ENCODE measurements at regions not wholly inside any gene's neighbourhood (a gene's known extent, or its start where the extent isn't known, plus 50 kb on each side); places are given as distances from the start of the nearest gene placed in this dataset.

DNA sequence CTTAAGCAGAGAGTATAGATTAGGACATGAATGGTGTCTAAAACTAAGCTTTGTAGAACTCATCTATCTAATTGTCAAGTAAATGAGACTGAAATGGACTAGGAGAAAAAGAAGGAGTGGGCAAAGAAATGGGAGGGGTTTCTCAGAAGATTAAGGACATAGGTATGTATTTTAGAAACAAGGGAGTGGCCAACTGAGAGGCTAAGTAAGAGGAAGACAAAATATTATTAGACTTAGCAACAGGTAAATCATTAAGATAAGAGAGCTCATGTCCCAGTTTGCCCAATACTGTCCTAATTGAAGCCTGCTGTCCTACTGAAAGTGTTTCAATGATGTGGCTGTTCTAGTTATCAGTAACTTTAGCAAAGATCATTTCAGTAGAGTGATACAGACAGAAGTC lies 171.4 kb downstream of the KITLG start:
- intact Hi-C loops (cut with DNase I), result no loop called here
- ATAC-seq (ENCODE audit: low FRiP score), result no peak

DNA sequence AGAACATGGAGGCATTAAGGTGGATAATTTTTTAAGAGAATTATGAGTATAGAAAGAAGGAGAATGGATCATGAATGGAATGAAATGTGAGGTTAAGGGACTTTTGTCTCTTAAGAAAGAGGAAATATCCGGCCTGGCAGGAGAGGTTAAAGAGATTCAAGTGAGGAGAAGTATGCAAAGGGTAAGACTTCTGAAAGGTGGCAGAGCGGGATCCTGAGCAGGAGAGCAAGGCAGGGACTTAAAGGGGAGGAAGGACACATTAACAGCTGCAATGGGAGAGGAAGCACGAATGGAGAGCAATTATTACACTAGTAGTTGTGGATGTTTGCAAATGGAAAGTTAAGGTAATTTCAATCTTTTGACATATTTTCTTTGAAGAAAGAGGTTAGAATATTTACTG lies 171.0 kb downstream of the KITLG start:
- WGBS, 2 donors, result 82 to 90% methylated on average over 3 of the region's 3 CpGs
- no peak overlapping the region for H3K27ac ChIP-seq (ENCODE audit: low read depth in 1 of 2, low read length in 2 of 2)
- DNase-seq, result no peak
- no peaks in the 10 kb centered on the region for H3K4me1 ChIP-seq (ENCODE audit: control insufficient read depth in 1 of 2, insufficient read depth in 2 of 2, low read length in 2 of 2)
- no peak for ATAC-seq (ENCODE audit: low FRiP score)
- no peaks in the 10 kb centered on the region for H3K36me3 ChIP-seq (ENCODE audit: control insufficient read depth in 1 of 2, insufficient read depth in 2 of 2, low read length in 1 of 2)
- H3K9me3 ChIP-seq (ENCODE audit: control insufficient read depth, low read length), result no peaks in the 10 kb centered on the region
- no peak overlapping the region for H3K4me3 ChIP-seq (ENCODE audit: low read length in 2 of 2)
- intact Hi-C loops (cut with DNase I), result no loop called here
- no peaks in the 10 kb centered on the region for H3K27me3 ChIP-seq (ENCODE audit: control insufficient read depth in 1 of 2, insufficient read depth in 2 of 2, low read length in 1 of 2)

More for the DNA sequence above, 171.4 kb downstream of the KITLG start:
- DNase-seq, result no peak
- no peaks in the 10 kb centered on the region for H3K27me3 ChIP-seq (ENCODE audit: control insufficient read depth in 1 of 2, insufficient read depth in 2 of 2, low read length in 1 of 2)
- no peak overlapping the region for H3K4me3 ChIP-seq (ENCODE audit: low read length in 2 of 2)
- H3K27ac ChIP-seq (ENCODE audit: low read depth in 1 of 2, low read length in 2 of 2), result no peak overlapping the region
- no peaks in the 10 kb centered on the region for H3K4me1 ChIP-seq (ENCODE audit: control insufficient read depth in 1 of 2, insufficient read depth in 2 of 2, low read length in 2 of 2)
- H3K9me3 ChIP-seq (ENCODE audit: control insufficient read depth, low read length), result no peaks in the 10 kb centered on the region
- H3K36me3 ChIP-seq (ENCODE audit: control insufficient read depth in 1 of 2, insufficient read depth in 2 of 2, low read length in 1 of 2), result no peaks in the 10 kb centered on the region

DNA sequence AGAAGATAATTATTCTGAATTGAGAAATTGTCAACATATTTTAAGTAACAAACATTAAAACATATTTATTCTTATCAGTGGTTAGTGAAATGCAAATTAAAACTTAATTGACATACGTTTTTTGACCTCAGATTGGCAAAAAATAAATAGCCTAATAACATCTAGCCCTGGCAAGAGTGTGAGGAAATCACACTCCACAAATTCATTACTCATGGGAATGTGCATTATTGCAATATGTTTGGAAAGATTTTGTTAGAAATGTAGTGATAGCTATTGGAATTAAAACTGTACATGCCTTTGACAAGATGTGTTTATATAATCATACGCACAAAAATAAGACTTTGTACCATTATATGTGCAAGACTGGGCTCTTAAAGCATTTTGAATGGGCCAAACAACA lies 168.6 kb downstream of the KITLG start:
- DNase-seq, result no peak
- ATAC-seq (ENCODE audit: low FRiP score), result no peak
- Histone ChIP-seq H3K36me3 (ENCODE audit: control insufficient read depth in 1 of 2, insufficient read depth in 2 of 2, low read length in 1 of 2) (no peaks in the 10 kb centered on the region), H3K4me1 (ENCODE audit: control insufficient read depth in 1 of 2, insufficient read depth in 2 of 2, low read length in 2 of 2) (no peaks in the 10 kb centered on the region), H3K4me3 (ENCODE audit: low read length in 2 of 2) (no peak overlapping the region), H3K27ac (ENCODE audit: low read depth in 1 of 2, low read length in 2 of 2) (no peak overlapping the region), H3K9me3 (ENCODE audit: control insufficient read depth, low read length) (no peaks in the 10 kb centered on the region), H3K27me3 (ENCODE audit: control insufficient read depth in 1 of 2, insufficient read depth in 2 of 2, low read length in 1 of 2) (no peaks in the 10 kb centered on the region)
- intact Hi-C loops (cut with DNase I), result no loop called here
- 71 to 78% methylated on average over 2 of the region's 2 CpGs for WGBS, 2 donors

DNA sequence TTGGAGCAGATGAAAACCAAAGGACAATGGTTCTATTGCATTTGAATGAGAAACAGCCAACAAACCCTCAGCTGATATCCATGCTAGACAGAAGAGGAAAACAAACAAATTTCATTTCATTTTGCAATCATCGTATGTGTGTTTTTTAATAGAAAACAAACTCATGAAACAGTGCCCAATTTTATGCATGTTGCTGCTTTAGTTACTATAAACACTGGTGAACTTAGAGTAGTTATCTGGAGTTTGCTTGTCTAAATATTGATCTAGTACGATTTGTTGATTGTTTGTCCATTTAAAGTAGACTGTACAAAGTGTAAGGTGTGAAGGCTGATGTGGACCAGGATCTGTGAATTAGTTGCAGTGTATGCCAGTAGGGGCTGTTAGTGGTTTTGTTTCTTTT lies 166.6 kb downstream of the KITLG start:
- Histone ChIP-seq H3K4me3 (ENCODE audit: low read length in 2 of 2) (no peak overlapping the region), H3K27me3 (ENCODE audit: control insufficient read depth in 1 of 2, insufficient read depth in 2 of 2, low read length in 1 of 2) (no peaks in the 10 kb centered on the region), H3K9me3 (ENCODE audit: control insufficient read depth, low read length) (no peaks in the 10 kb centered on the region), H3K4me1 (ENCODE audit: control insufficient read depth in 1 of 2, insufficient read depth in 2 of 2, low read length in 2 of 2) (no peaks in the 10 kb centered on the region), H3K36me3 (ENCODE audit: control insufficient read depth in 1 of 2, insufficient read depth in 2 of 2, low read length in 1 of 2) (no peaks in the 10 kb centered on the region), H3K27ac (ENCODE audit: low read depth in 1 of 2, low read length in 2 of 2) (no peak overlapping the region)
- intact Hi-C loops (cut with DNase I), result no loop called here
- no peak for DNase-seq
- no peak for ATAC-seq (ENCODE audit: low FRiP score)
- WGBS, 2 donors, result 68 to 69% methylated on average over 2 of the region's 2 CpGs

DNA sequence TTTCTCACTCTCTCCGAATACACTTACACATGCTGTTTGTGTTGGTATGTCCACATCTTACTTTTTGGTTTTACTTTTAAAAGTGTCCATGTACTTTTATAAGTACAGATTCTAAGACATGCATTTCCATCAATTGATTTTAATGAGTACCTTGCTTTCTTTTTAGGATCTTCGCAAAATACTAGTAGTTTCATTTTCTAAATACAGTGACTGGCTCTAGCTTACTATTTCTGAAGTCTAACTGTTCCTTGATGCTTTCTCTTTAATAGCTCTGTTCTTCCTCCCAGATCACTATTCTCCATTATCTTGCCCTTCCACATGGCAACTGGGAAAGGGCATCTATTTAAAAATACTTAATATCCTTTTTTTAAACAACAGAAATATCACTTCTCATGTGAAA lies 164.1 kb downstream of the KITLG start:
- no peaks in the 10 kb centered on the region for H3K9me3 ChIP-seq (ENCODE audit: control insufficient read depth, low read length)
- H3K27ac ChIP-seq (ENCODE audit: low read depth in 1 of 2, low read length in 2 of 2), result no peak overlapping the region
- H3K27me3 ChIP-seq (ENCODE audit: control insufficient read depth in 1 of 2, insufficient read depth in 2 of 2, low read length in 1 of 2), result no peaks in the 10 kb centered on the region
- H3K4me3 ChIP-seq (ENCODE audit: low read length in 2 of 2), result no peak overlapping the region
- intact Hi-C loops (cut with DNase I), result no loop called here
- no peaks in the 10 kb centered on the region for H3K36me3 ChIP-seq (ENCODE audit: control insufficient read depth in 1 of 2, insufficient read depth in 2 of 2, low read length in 1 of 2)
- DNase-seq (no peak), ATAC-seq (ENCODE audit: low FRiP score) (no peak)
- H3K4me1 ChIP-seq (ENCODE audit: control insufficient read depth in 1 of 2, insufficient read depth in 2 of 2, low read length in 2 of 2), result no peaks in the 10 kb centered on the region
- 85 to 90% methylated on average over 2 of the region's 2 CpGs for WGBS, 2 donors

DNA sequence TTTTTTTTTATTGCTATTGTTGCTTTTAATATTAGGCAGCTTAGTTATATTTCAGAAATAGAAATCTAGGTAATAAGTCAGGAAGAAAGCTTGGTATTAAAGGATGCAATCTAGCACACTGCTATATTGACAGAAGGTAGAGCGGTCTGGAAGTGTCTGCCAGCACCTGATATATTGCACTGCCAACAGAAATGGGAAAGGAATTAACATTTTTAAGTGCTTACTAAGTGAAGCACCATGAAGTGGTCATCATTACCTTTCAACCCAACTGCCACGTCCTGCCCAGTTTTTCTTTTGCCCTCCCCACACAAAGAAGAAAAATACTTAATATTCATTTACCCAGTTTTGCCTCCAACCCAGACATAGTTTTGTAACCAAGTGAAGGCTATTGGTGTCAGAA lies 163.5 kb downstream of the KITLG start:
- ATAC-seq (ENCODE audit: low FRiP score), result no peak
- WGBS, 2 donors, result 70 to 79% methylated on average over 2 of the region's 2 CpGs
- Histone ChIP-seq H3K9me3 (ENCODE audit: control insufficient read depth, low read length) (no peaks in the 10 kb centered on the region), H3K27ac (ENCODE audit: low read depth in 1 of 2, low read length in 2 of 2) (no peak overlapping the region), H3K4me1 (ENCODE audit: control insufficient read depth in 1 of 2, insufficient read depth in 2 of 2, low read length in 2 of 2) (no peaks in the 10 kb centered on the region), H3K36me3 (ENCODE audit: control insufficient read depth in 1 of 2, insufficient read depth in 2 of 2, low read length in 1 of 2) (no peaks in the 10 kb centered on the region), H3K27me3 (ENCODE audit: control insufficient read depth in 1 of 2, insufficient read depth in 2 of 2, low read length in 1 of 2) (no peaks in the 10 kb centered on the region), H3K4me3 (ENCODE audit: low read length in 2 of 2) (no peak overlapping the region)
- DNase-seq, result no peak
- intact Hi-C loops (cut with DNase I), result no loop called here

DNA sequence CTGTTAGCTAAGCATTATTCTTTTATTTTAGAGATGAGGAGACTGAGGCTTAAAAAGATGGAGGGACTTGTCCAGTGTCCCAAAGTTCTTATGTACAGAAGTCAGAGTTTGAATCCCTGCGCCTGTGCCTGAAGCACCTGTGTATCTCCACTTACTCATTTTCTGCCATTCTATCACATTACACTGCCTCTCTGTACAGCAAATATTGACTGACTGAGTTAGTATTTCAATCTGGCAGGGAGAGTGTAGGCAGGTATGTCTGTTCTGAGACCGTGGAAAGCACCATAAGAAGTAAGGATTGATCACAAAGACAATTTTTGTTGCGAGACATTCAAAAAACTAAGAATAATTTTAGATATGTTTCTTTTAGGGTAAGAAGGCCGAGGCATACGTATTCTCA lies 162.7 kb downstream of the KITLG start:
- Histone ChIP-seq H3K4me1 (ENCODE audit: control insufficient read depth in 1 of 2, insufficient read depth in 2 of 2, low read length in 2 of 2) (no peaks in the 10 kb centered on the region), H3K27me3 (ENCODE audit: control insufficient read depth in 1 of 2, insufficient read depth in 2 of 2, low read length in 1 of 2) (no peaks in the 10 kb centered on the region), H3K36me3 (ENCODE audit: control insufficient read depth in 1 of 2, insufficient read depth in 2 of 2, low read length in 1 of 2) (no peaks in the 10 kb centered on the region), H3K4me3 (ENCODE audit: low read length in 2 of 2) (no peak overlapping the region), H3K27ac (ENCODE audit: low read depth in 1 of 2, low read length in 2 of 2) (no peak overlapping the region), H3K9me3 (ENCODE audit: control insufficient read depth, low read length) (no peaks in the 10 kb centered on the region)
- ATAC-seq (ENCODE audit: low FRiP score) (no peak), DNase-seq (no peak)
- WGBS, 2 donors, result 66 to 71% methylated on average over 5 of the region's 5 CpGs
- intact Hi-C loops (cut with DNase I), result no loop called here

DNA sequence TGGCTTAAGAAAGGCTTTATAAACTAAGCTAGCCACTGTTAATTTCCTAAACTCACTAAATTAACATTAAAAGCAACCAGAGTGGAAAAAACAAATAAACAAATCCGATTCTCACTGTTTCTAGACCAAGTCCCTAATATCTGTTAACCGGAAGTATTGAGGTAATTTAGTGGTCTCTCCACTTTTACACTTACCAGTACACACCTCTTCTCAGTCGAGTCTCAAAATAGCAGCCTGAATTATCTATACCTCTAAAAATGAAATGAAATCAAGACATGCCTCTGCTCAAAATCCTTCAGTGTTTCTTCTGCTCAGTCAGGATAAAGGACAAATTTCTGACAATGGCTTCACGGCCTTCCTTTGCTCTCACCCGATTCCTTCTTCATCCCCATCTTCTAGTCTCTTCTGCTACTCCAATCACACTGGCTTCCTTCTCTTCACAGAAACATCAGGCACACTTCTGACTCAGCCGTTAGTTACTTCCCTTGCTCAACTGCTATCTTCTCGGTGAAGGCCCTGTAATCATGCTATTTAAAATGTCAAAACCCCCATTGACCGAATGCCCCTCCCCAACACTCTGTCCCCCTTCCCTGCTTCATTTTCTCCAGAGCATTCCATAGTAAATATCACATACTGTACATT lies 161.3 kb downstream of the KITLG start:
- no peaks in the 10 kb centered on the region for H3K4me1 ChIP-seq (ENCODE audit: control insufficient read depth in 1 of 2, insufficient read depth in 2 of 2, low read length in 2 of 2)
- DNase-seq (no peak), ATAC-seq (ENCODE audit: low FRiP score) (no peak)
- intact Hi-C loops (cut with DNase I), result no loop called here
- H3K27me3 ChIP-seq (ENCODE audit: control insufficient read depth in 1 of 2, insufficient read depth in 2 of 2, low read length in 1 of 2), result no peaks in the 10 kb centered on the region
- H3K4me3 ChIP-seq (ENCODE audit: low read length in 2 of 2), result no peak overlapping the region
- 86 to 88% methylated on average over 8 of the region's 8 CpGs for WGBS, 2 donors
- no peaks in the 10 kb centered on the region for H3K9me3 ChIP-seq (ENCODE audit: control insufficient read depth, low read length)
- no peak overlapping the region for H3K27ac ChIP-seq (ENCODE audit: low read depth in 1 of 2, low read length in 2 of 2)
- H3K36me3 ChIP-seq (ENCODE audit: control insufficient read depth in 1 of 2, insufficient read depth in 2 of 2, low read length in 1 of 2), result no peaks in the 10 kb centered on the region

DNA sequence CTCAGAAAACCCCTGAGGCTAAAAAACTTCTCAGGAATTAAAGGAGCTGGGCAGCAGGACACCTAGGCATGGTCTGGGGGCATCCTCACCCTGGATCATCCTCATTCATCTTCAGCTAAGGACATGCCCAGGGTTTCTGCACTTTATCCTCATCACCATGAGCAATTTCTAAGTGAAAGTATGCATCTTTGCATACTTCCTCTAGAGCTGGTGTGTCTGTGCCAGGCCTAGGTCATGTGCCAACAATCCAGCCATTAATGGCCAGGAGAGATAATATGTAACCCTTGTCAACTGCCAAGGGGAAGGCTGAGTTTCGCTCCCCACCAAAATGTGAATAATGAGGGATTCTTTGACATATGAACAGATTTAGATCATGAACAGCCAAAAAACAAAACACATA lies 160.5 kb downstream of the KITLG start:
- H3K27me3 ChIP-seq (ENCODE audit: control insufficient read depth in 1 of 2, insufficient read depth in 2 of 2, low read length in 1 of 2), result no peaks in the 10 kb centered on the region
- ATAC-seq (ENCODE audit: low FRiP score) (no peak), DNase-seq (no peak)
- H3K36me3 ChIP-seq (ENCODE audit: control insufficient read depth in 1 of 2, insufficient read depth in 2 of 2, low read length in 1 of 2), result no peaks in the 10 kb centered on the region
- 61 to 68% methylated on average over 1 of the region's 1 CpG for WGBS, 2 donors
- no peak overlapping the region for H3K27ac ChIP-seq (ENCODE audit: low read depth in 1 of 2, low read length in 2 of 2)
- no peaks in the 10 kb centered on the region for H3K9me3 ChIP-seq (ENCODE audit: control insufficient read depth, low read length)
- no peaks in the 10 kb centered on the region for H3K4me1 ChIP-seq (ENCODE audit: control insufficient read depth in 1 of 2, insufficient read depth in 2 of 2, low read length in 2 of 2)
- intact Hi-C loops (cut with DNase I), result no loop called here
- no peak overlapping the region for H3K4me3 ChIP-seq (ENCODE audit: low read length in 2 of 2)
